Keratinocyte (primary cell): ENCODE measurements at regions not wholly inside any gene's neighbourhood (a gene's known extent, or its start where the extent isn't known, plus 50 kb on each side); places are given as distances from the start of the nearest gene placed in this dataset.

Experiments
- EZH2 ChIP-seq: IDR thresholded peaks from one replicate; pipeline ENCODE4 v1.6.1; 2012; ENCODE audit warnings: inconsistent platforms, mild to moderate bottlenecking, low read length, moderate library complexity
- TF ChIP-seq, protein P1 (sequence below), 3 experiments: IDR thresholded peaks in 1 of 3; conservative IDR thresholded peaks in 1 of 3; optimal IDR thresholded peaks in 1 of 3; 2 replicates in 2 of 3; 3 replicates in 1 of 3; pipeline versions ENCODE3 to v1.5.1; 2011; ENCODE audit warnings: low read length in 3 of 3, mild to moderate bottlenecking in 3 of 3, moderate library complexity in 2 of 3, control low read depth in 1 of 3, inconsistent platforms in 1 of 3; ENCODE audit not compliant: insufficient read depth in 2 of 3; ENCODE audit errors: extremely low read depth in 1 of 3

GRCh38 chr12:88409257-88409656 lies 171.0 kb downstream of the KITLG start:
- TF ChIP-seq, protein P1, sequence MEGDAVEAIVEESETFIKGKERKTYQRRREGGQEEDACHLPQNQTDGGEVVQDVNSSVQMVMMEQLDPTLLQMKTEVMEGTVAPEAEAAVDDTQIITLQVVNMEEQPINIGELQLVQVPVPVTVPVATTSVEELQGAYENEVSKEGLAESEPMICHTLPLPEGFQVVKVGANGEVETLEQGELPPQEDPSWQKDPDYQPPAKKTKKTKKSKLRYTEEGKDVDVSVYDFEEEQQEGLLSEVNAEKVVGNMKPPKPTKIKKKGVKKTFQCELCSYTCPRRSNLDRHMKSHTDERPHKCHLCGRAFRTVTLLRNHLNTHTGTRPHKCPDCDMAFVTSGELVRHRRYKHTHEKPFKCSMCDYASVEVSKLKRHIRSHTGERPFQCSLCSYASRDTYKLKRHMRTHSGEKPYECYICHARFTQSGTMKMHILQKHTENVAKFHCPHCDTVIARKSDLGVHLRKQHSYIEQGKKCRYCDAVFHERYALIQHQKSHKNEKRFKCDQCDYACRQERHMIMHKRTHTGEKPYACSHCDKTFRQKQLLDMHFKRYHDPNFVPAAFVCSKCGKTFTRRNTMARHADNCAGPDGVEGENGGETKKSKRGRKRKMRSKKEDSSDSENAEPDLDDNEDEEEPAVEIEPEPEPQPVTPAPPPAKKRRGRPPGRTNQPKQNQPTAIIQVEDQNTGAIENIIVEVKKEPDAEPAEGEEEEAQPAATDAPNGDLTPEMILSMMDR (optimal IDR thresholded peaks at IDR 0.05 in 1 of 3, IDR thresholded peaks at IDR 0.05 in 1 of 3, conservative IDR thresholded peaks at IDR 0.05 in 1 of 3; ENCODE audit: extremely low read depth in 1 of 3, insufficient read depth in 2 of 3, low read length in 3 of 3) = no peak
- no peak for TF ChIP-seq EZH2
